ENCODE measurements at regions not wholly inside any gene's neighbourhood (a gene's known extent, or its start where the extent isn't known, plus 50 kb on each side); places are given as distances from the start of the nearest gene placed in this dataset.

DNA sequence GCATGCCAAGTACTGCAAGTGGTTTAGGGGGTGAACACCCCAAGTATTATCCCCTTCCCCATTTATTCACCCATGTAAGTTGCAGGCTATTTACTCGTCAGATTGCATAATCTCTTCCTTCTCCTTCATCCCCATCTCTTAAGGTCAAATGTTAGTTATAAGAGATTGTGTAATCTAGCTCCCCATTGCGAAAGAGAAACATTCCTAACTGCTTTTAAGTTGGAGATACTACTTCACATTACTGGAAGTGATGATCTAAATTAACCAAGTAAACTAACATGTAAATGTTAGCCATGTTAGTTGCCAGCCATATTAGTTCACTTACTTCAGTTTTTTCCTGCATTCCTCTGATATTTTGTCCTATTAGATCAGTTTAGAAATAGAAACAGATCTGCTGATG is 262.3 kb downstream of the TAF11L14 start:
- Mint-ChIP-seq H3K27ac (no peak overlapping the region), H3K27me3 (no peaks in the 10 kb centered on the region), H3K4me1 (ENCODE audit: low read depth) (no peaks in the 10 kb centered on the region), H3K4me3 (no peak overlapping the region), H3K9me3 (peaks cover 11% of the 10 kb centered on the region), H3K36me3 (ENCODE audit: low read depth) (no peaks in the 10 kb centered on the region)
- ATAC-seq (no peak), DNase-seq (no peak)
- intact Hi-C loops (cut with micrococcal nuclease), result no loop called here
- POLR2A ChIA-PET, result no interaction called here
- TF ChIP-seq, protein P1, sequence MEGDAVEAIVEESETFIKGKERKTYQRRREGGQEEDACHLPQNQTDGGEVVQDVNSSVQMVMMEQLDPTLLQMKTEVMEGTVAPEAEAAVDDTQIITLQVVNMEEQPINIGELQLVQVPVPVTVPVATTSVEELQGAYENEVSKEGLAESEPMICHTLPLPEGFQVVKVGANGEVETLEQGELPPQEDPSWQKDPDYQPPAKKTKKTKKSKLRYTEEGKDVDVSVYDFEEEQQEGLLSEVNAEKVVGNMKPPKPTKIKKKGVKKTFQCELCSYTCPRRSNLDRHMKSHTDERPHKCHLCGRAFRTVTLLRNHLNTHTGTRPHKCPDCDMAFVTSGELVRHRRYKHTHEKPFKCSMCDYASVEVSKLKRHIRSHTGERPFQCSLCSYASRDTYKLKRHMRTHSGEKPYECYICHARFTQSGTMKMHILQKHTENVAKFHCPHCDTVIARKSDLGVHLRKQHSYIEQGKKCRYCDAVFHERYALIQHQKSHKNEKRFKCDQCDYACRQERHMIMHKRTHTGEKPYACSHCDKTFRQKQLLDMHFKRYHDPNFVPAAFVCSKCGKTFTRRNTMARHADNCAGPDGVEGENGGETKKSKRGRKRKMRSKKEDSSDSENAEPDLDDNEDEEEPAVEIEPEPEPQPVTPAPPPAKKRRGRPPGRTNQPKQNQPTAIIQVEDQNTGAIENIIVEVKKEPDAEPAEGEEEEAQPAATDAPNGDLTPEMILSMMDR (IDR thresholded peaks at IDR 0.05), result no peak
- CTCF ChIA-PET, result no interaction called here

DNA sequence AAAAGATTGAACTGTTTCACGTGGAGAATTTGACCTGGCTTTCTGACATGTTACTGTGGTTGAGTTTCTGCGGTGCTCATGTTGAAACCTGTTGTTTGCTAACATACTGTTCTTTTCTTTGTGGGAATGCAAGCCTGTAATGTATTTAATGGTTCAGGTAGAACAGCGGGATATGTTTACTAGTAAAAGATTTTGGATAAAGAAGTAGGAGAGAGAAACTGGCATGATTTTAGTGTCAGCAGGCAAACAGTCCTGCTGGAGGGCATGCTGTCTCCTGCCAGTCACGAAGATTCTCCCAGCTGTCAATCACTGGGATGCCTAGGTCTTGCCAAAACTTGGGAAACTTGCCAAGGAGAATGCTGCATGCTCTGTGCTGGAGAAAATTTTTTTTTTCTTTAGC is 263.5 kb downstream of the TAF11L14 start:
- intact Hi-C loops (cut with micrococcal nuclease), result no loop called here
- H3K4me1 Mint-ChIP-seq (ENCODE audit: low read depth), result no peaks in the 10 kb centered on the region
- no peak for ATAC-seq
- no peaks in the 10 kb centered on the region for H3K27me3 Mint-ChIP-seq
- peaks cover 12% of the 10 kb centered on the region for H3K9me3 Mint-ChIP-seq
- H3K27ac Mint-ChIP-seq, result no peak overlapping the region
- ChIA-PET POLR2A (no interaction called here), CTCF (no interaction called here)
- TF ChIP-seq, protein P1 (IDR thresholded peaks at IDR 0.05), result no peak
- no peak overlapping the region for H3K4me3 Mint-ChIP-seq
- DNase-seq, result no peak
- H3K36me3 Mint-ChIP-seq (ENCODE audit: low read depth), result no peaks in the 10 kb centered on the region

DNA sequence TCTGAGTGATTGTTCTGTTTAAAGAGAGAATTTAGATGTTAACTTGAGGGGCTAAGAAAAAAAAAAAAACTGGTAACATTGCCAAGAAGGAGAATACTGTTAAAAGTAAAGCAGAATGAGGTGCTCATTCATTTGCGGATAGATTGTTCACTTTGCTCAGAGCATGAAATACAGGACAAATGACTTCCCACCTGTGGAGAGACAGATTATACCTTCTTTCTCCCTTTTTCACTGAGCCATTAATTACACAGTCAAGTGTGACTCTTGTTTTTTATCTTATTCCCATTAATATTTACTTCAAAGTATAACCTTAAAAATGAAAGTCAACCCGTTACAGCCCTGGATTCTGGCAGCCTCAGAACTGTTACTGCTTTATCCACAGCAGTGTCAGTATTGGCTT is 264.5 kb downstream of the TAF11L14 start:
- no peak for DNase-seq

DNA sequence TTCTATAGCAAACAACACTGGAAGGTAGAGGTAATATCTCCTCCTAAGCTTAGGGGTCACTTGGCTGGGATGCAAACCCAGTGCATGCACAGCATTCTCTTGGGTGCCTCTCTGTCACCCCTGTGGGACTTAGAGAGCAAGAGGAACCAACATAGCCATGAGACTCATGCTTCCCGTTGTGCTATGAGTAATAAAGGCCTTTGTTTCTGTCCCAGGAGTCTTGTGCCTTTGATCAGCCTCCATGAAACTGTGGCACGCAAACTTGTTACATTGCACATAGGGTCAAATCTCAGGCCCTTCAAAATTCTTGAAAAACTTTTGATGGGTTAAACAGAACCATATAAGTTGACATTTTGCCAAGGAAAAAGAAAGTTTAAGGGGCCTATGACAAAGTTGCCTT is 272.8 kb downstream of the TAF11L14 start:
- intact Hi-C loops (cut with micrococcal nuclease), result no loop called here
- TF ChIP-seq, protein P1 (IDR thresholded peaks at IDR 0.05), result no peak
- H3K27me3 Mint-ChIP-seq, result no peaks in the 10 kb centered on the region
- no peaks in the 10 kb centered on the region for H3K4me1 Mint-ChIP-seq (ENCODE audit: low read depth)
- no peaks in the 10 kb centered on the region for H3K36me3 Mint-ChIP-seq (ENCODE audit: low read depth)
- ATAC-seq (no peak), DNase-seq (no peak)
- POLR2A ChIA-PET, result no interaction called here
- H3K27ac Mint-ChIP-seq, result no peak overlapping the region
- CTCF ChIA-PET, result no interaction called here
- H3K4me3 Mint-ChIP-seq, result no peak overlapping the region
- peaks cover 12% of the 10 kb centered on the region for H3K9me3 Mint-ChIP-seq

More for the DNA sequence above, 264.5 kb downstream of the TAF11L14 start:
- POLR2A ChIA-PET, result no interaction called here
- no peak overlapping the region for H3K4me3 Mint-ChIP-seq
- CTCF ChIA-PET, result no interaction called here
- no peaks in the 10 kb centered on the region for H3K27me3 Mint-ChIP-seq
- ATAC-seq, result no peak
- H3K36me3 Mint-ChIP-seq (ENCODE audit: low read depth), result no peaks in the 10 kb centered on the region
- no peak overlapping the region for H3K27ac Mint-ChIP-seq
- TF ChIP-seq, protein P1 (IDR thresholded peaks at IDR 0.05), result no peak
- H3K4me1 Mint-ChIP-seq (ENCODE audit: low read depth), result no peaks in the 10 kb centered on the region
- peaks cover 15% of the 10 kb centered on the region for H3K9me3 Mint-ChIP-seq
- intact Hi-C loops (cut with micrococcal nuclease), result no loop called here

DNA sequence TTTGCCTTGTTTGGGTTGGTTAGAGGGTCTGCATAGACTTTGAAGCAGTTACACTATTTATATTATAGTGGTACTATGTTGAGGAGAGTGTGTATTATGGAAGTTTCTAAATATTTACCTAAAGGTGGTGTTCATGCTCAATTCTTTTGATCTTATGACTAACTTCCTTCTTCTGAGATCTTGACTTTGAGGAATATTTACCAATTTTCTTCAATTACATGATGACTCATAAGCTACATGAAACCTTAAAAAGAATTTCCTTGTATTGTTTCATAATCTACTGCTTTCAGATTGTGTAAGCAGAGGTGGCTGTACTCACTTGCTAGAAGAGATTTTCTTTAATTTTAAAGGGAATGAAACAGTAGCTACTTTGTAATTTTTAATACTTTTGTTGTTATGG is 276.1 kb downstream of the TAF11L14 start:
- no peak overlapping the region for H3K4me3 Mint-ChIP-seq
- H3K27ac Mint-ChIP-seq, result no peak overlapping the region
- ATAC-seq (no peak), DNase-seq (no peak)
- ChIA-PET POLR2A (no interaction called here), CTCF (no interaction called here)
- H3K9me3 Mint-ChIP-seq, result peaks cover 7% of the 10 kb centered on the region
- intact Hi-C loops (cut with micrococcal nuclease), result no loop called here
- H3K4me1 Mint-ChIP-seq (ENCODE audit: low read depth), result no peaks in the 10 kb centered on the region
- no peaks in the 10 kb centered on the region for H3K36me3 Mint-ChIP-seq (ENCODE audit: low read depth)
- H3K27me3 Mint-ChIP-seq, result no peaks in the 10 kb centered on the region
- TF ChIP-seq, protein P1 (IDR thresholded peaks at IDR 0.05), result no peak

All from activated CD8-positive, alpha-beta T cell treated with anti-CD3 and anti-CD28 coated beads for 36 hours (primary cell).